ENCODE measurements at regions not wholly inside any gene's neighbourhood (a gene's known extent, or its start where the extent isn't known, plus 50 kb on each side); places are given as distances from the start of the nearest gene placed in this dataset.

GRCh38 chr6:98639089-98639635, 195.2 kb upstream of the POU3F2 start:
- Mint-ChIP-seq H3K27ac (no peak overlapping the region), H3K4me3 (no peak overlapping the region), H3K4me1 (no peaks in the 10 kb centered on the region), H3K9me3 (ENCODE audit: low read depth) (no peaks in the 10 kb centered on the region), H3K36me3 (ENCODE audit: low read depth) (no peaks in the 10 kb centered on the region), H3K27me3 (peaks cover 3% of the 10 kb centered on the region)
- no peak for ATAC-seq
- ChIA-PET POLR2A (no interaction called here), CTCF (interaction anchor here (0.6 kb wide), 1 partner anchor 1042 kb away, joined by 3 read pairs; no protein-coding TSS in a partner anchor)
- intact Hi-C loops (cut with DNase I, micrococcal nuclease), result no loop called here
- DNase-seq, result no peak

GRCh38 chr6:98640366-98640765, 194.0 kb upstream of the POU3F2 start:
- H3K9me3 Mint-ChIP-seq (ENCODE audit: low read depth), result no peaks in the 10 kb centered on the region
- H3K4me1 Mint-ChIP-seq, result no peaks in the 10 kb centered on the region
- H3K27ac Mint-ChIP-seq, result no peak overlapping the region
- intact Hi-C loops (cut with DNase I, micrococcal nuclease), result no loop called here
- peaks cover 3% of the 10 kb centered on the region for H3K27me3 Mint-ChIP-seq
- no peak overlapping the region for H3K4me3 Mint-ChIP-seq
- no peaks in the 10 kb centered on the region for H3K36me3 Mint-ChIP-seq (ENCODE audit: low read depth)
- CTCF ChIA-PET, result no interaction called here
- ATAC-seq (no peak), DNase-seq (no peak)
- POLR2A ChIA-PET, result no interaction called here

GRCh38 chr6:98641949-98642719, 192.2 kb upstream of the POU3F2 start:
- Mint-ChIP-seq H3K4me1 (no peaks in the 10 kb centered on the region), H3K36me3 (ENCODE audit: low read depth) (no peaks in the 10 kb centered on the region), H3K9me3 (ENCODE audit: low read depth) (no peaks in the 10 kb centered on the region), H3K4me3 (no peak overlapping the region), H3K27ac (no peak overlapping the region), H3K27me3 (no peaks in the 10 kb centered on the region)
- ATAC-seq (no peak), DNase-seq (no peak)
- intact Hi-C loops (cut with DNase I, micrococcal nuclease), result no loop called here
- POLR2A ChIA-PET, result no interaction called here
- CTCF ChIA-PET, result interaction anchor here (0.7 kb wide), 1 partner anchor 13 kb away, joined by 3 read pairs; no protein-coding TSS in a partner anchor

- H3K27me3 Mint-ChIP-seq, result no peaks in the 10 kb centered on the region
- no peaks in the 10 kb centered on the region for H3K36me3 Mint-ChIP-seq (ENCODE audit: low read depth)
- DNase-seq, result no peak
- no peaks in the 10 kb centered on the region for H3K9me3 Mint-ChIP-seq (ENCODE audit: low read depth)
- no peak for ATAC-seq
- ChIA-PET POLR2A (no interaction called here), CTCF (interaction anchor here (0.6 kb wide), 1 partner anchor 480 kb away, joined by 3 read pairs; no protein-coding TSS in a partner anchor)
- intact Hi-C loops (cut with DNase I, micrococcal nuclease), result no loop called here
- H3K4me3 Mint-ChIP-seq, result no peak overlapping the region
- H3K4me1 Mint-ChIP-seq, result no peaks in the 10 kb centered on the region
- H3K27ac Mint-ChIP-seq, result no peak overlapping the region
These were observed 190.3 kb upstream of the POU3F2 start for GRCh38 chr6:98644063-98644462.

GRCh38 chr6:98648211-98648914, 186.0 kb upstream of the POU3F2 start:
- no peak overlapping the region for H3K27ac Mint-ChIP-seq
- no peaks in the 10 kb centered on the region for H3K4me1 Mint-ChIP-seq
- DNase-seq (no peak), ATAC-seq (no peak)
- H3K9me3 Mint-ChIP-seq (ENCODE audit: low read depth), result no peaks in the 10 kb centered on the region
- POLR2A ChIA-PET, result no interaction called here
- no peaks in the 10 kb centered on the region for H3K36me3 Mint-ChIP-seq (ENCODE audit: low read depth)
- intact Hi-C loops (cut with DNase I, micrococcal nuclease), result no loop called here
- no peaks in the 10 kb centered on the region for H3K27me3 Mint-ChIP-seq
- H3K4me3 Mint-ChIP-seq, result no peak overlapping the region
- CTCF ChIA-PET, result no interaction called here

GRCh38 chr6:98650941-98651340, 183.4 kb upstream of the POU3F2 start:
- no peaks in the 10 kb centered on the region for H3K4me1 Mint-ChIP-seq
- CTCF ChIA-PET, result no interaction called here
- POLR2A ChIA-PET, result no interaction called here
- no peak overlapping the region for H3K27ac Mint-ChIP-seq
- ATAC-seq (no peak), DNase-seq (no peak)
- no peaks in the 10 kb centered on the region for H3K36me3 Mint-ChIP-seq (ENCODE audit: low read depth)
- no peaks in the 10 kb centered on the region for H3K27me3 Mint-ChIP-seq
- intact Hi-C loops (cut with DNase I, micrococcal nuclease), result no loop called here
- no peaks in the 10 kb centered on the region for H3K9me3 Mint-ChIP-seq (ENCODE audit: low read depth)
- no peak overlapping the region for H3K4me3 Mint-ChIP-seq

GRCh38 chr6:98653179-98653578, 181.2 kb upstream of the POU3F2 start:
- intact Hi-C loops (cut with DNase I, micrococcal nuclease), result no loop called here
- Mint-ChIP-seq H3K4me3 (no peak overlapping the region), H3K27me3 (no peaks in the 10 kb centered on the region), H3K9me3 (ENCODE audit: low read depth) (no peaks in the 10 kb centered on the region), H3K36me3 (ENCODE audit: low read depth) (no peaks in the 10 kb centered on the region), H3K4me1 (no peaks in the 10 kb centered on the region), H3K27ac (no peak overlapping the region)
- ChIA-PET POLR2A (no interaction called here), CTCF (no interaction called here)
- no peak for ATAC-seq
- DNase-seq, result no peak

GRCh38 chr6:98657764-98658163, 176.6 kb upstream of the POU3F2 start:
- POLR2A ChIA-PET, result no interaction called here
- peaks cover 4% of the 10 kb centered on the region for H3K9me3 Mint-ChIP-seq (ENCODE audit: low read depth)
- peak; percentile 37 for DNase-seq

GRCh38 chr6:98669371-98669770, 165.0 kb upstream of the POU3F2 start:
- DNase-seq, result no peak
- no peak for ATAC-seq
- Mint-ChIP-seq H3K27me3 (peaks cover 4% of the 10 kb centered on the region), H3K4me3 (no peak overlapping the region), H3K4me1 (no peaks in the 10 kb centered on the region), H3K9me3 (ENCODE audit: low read depth) (peaks cover 4% of the 10 kb centered on the region), H3K36me3 (ENCODE audit: low read depth) (no peaks in the 10 kb centered on the region), H3K27ac (no peak overlapping the region)
- POLR2A ChIA-PET, result no interaction called here
- intact Hi-C loops (cut with DNase I, micrococcal nuclease), result no loop called here
- CTCF ChIA-PET, result no interaction called here

More at GRCh38 chr6:98657764-98658163, 176.6 kb upstream of the POU3F2 start:
- Mint-ChIP-seq H3K27me3 (peaks cover 5% of the 10 kb centered on the region), H3K36me3 (ENCODE audit: low read depth) (no peaks in the 10 kb centered on the region), H3K4me1 (no peaks in the 10 kb centered on the region), H3K27ac (no peak overlapping the region), H3K4me3 (no peak overlapping the region)
- intact Hi-C loops (cut with DNase I, micrococcal nuclease), result no loop called here
- CTCF ChIA-PET, result no interaction called here
- ATAC-seq, result no peak

- ATAC-seq, result no peak
- POLR2A ChIA-PET, result no interaction called here
- H3K4me1 Mint-ChIP-seq, result no peaks in the 10 kb centered on the region
These were observed 164.2 kb upstream of the POU3F2 start for GRCh38 chr6:98670045-98670746.

GRCh38 chr6:98672681-98673475, 161.5 kb upstream of the POU3F2 start:
- ATAC-seq (no peak), DNase-seq (no peak)
- H3K36me3 Mint-ChIP-seq (ENCODE audit: low read depth), result no peaks in the 10 kb centered on the region
- H3K4me1 Mint-ChIP-seq, result no peaks in the 10 kb centered on the region
- intact Hi-C loops (cut with DNase I, micrococcal nuclease), result no loop called here
- peaks cover 4% of the 10 kb centered on the region for H3K27me3 Mint-ChIP-seq
- H3K9me3 Mint-ChIP-seq (ENCODE audit: low read depth), result peaks cover 4% of the 10 kb centered on the region
- ChIA-PET CTCF (no interaction called here), POLR2A (no interaction called here)
- H3K27ac Mint-ChIP-seq, result no peak overlapping the region
- H3K4me3 Mint-ChIP-seq, result no peak overlapping the region

More at GRCh38 chr6:98670045-98670746, 164.2 kb upstream of the POU3F2 start:
- DNase-seq, result no peak
- H3K27ac Mint-ChIP-seq, result no peak overlapping the region
- peaks cover 4% of the 10 kb centered on the region for H3K9me3 Mint-ChIP-seq (ENCODE audit: low read depth)
- H3K27me3 Mint-ChIP-seq, result peaks cover 4% of the 10 kb centered on the region
- intact Hi-C loops (cut with DNase I, micrococcal nuclease), result no loop called here
- H3K4me3 Mint-ChIP-seq, result no peak overlapping the region
- no peaks in the 10 kb centered on the region for H3K36me3 Mint-ChIP-seq (ENCODE audit: low read depth)
- CTCF ChIA-PET, result no interaction called here
